NCI-H2196 treated with DMSO at 0.1 percent for 48 hours (cell line): ENCODE measurements at regions not wholly inside any gene's neighbourhood (a gene's known extent, or its start where the extent isn't known, plus 50 kb on each side); places are given as distances from the start of the nearest gene placed in this dataset.

Experiments
- DNase-seq: peaks from one replicate; lab custom pipeline; 2025; ENCODE audit not compliant: unreplicated experiment; lab: John Stamatoyannopoulos, UW

GRCh38 chr20:57881466-57882385 lies 171.9 kb upstream of the PMEPA1 start:
- no peak for DNase-seq

GRCh38 chr20:57880571-57880892 lies 170.7 kb upstream of the PMEPA1 start:
- DNase-seq = no peak

DNA sequence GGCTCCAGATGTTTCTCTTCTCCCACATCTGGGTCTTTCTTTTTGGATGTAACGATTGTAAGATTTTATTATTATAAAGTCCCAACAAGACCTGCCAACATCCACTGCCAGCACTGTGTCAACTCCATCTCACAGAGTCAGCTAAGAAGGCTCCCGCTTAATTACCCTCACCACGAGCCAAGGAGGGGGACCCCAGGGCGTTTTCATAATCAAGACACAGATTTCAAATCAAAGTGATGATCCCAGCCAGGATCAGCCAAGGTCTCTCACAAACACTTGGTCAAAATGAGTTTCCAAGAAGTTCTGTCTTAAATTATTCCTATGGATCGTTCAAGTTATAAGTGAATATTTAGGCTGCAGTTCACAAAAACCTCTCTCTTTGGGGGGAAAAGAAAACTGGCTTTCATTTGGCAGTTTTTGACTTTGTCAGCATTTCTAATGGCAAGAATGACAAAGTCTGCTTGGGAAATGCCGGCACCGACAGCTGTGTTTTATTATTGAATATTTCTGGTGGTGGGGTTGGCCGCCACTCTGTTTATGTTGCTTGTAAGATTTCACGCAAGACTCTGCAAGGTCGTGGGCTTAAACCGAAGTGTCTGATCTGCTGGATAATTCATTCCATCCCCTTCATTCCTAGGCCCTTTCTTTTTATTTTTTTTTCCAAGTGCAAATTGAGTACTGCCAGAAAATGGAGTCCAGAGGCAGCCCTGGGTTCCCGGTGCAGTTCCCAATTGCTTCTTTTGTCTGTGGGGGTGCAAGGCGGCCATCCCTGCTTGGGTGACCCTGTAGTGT lies 170.2 kb upstream of the PMEPA1 start:
- no peak for DNase-seq

DNA sequence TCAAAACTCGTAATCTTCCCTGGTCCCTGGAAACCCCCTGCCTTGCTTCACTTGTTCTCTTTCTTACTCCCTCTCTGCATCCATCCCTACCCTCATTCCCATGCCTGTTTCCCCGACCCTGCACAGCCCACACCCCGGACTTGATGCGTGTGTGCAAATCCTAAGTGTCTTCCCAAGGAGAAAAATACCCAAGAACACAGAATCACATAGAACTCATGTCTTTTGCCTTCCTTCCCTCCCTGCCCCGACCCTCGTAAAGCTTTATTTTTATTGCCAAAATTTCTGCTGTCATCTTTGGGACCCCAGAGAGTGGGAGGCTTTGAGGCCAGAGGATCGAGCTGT lies 169.6 kb upstream of the PMEPA1 start:
- no peak for DNase-seq

- DNase-seq = no peak
Measured at GRCh38 chr20:57878786-57879424, 169.1 kb upstream of the PMEPA1 start.

DNA sequence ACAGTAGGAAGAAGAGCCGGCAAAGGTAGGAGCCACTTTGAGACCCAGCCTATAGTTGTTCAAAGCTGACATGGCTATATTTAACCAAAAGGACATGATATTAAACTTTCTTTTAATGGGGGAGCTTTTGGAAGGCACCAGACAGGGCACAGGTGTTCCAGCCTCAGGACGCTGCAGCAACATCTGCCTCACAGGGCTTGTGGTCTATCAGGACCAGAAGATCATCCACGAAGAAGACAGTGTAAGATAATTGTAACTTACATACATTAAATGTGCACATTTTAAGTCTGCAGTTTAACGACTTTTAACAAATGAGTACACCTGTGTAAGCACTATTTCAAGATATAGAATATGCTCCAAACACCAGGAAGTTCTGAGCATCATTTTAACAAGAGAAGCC lies 168.2 kb upstream of the PMEPA1 start:
- no peak for DNase-seq

DNA sequence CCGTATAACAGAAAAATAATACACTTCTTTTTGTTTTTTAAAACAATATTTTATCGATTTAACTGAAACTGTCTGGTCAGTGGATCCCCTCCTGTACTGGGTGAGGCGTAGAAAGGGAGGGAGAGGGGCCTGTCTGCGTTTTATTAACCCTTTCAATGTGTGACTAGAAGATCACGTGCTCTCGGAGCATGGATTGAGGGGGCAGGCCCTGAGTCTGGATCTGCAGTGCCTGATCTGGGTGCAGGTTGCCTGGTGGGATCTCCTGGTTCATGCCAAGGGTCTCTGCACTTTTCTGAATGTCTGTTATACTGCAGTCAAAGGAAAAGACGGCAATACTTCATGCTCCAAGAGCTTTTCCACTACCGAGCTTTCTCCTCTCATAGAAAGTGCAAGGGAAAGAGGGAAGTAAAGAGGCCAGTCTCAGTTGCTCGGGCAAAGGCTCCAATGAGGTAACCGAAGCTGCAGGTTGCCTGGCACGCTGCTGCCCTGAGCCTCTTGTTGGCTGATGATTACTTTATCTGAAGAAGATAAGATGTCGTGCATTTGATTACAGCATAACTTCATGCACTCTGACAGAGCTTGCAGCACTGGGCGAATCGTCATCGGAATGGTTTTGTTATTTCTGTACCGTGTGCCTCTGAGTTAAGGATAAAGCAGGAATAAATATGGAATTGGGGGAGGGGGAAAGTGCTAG lies 167.5 kb upstream of the PMEPA1 start:
- no peak for DNase-seq

DNA sequence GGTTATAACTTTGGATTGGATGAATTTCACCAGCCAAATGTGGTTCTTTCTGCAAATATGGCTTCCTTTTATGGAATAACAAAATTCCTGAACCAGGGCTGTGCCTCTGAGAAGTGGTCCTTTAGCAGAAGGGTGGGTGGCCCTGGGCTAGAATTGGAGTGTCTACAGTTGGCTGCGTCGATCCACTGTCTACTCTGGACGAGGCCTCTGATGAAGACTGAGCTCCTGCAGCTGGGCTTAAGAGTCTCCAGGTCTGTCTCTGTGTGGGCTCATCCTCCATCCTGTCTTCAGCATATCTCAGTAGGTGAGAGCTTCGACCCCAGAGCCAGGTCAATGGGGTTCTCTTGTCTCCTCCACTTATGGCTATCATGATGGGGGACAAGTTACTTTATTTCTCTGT lies 166.3 kb upstream of the PMEPA1 start:
- DNase-seq = no peak

GRCh38 chr20:57874141-57874540 lies 164.3 kb upstream of the PMEPA1 start:
- no peak for DNase-seq

- DNase-seq = no peak
Measured at GRCh38 chr20:57872816-57873409, 163.1 kb upstream of the PMEPA1 start.

DNA sequence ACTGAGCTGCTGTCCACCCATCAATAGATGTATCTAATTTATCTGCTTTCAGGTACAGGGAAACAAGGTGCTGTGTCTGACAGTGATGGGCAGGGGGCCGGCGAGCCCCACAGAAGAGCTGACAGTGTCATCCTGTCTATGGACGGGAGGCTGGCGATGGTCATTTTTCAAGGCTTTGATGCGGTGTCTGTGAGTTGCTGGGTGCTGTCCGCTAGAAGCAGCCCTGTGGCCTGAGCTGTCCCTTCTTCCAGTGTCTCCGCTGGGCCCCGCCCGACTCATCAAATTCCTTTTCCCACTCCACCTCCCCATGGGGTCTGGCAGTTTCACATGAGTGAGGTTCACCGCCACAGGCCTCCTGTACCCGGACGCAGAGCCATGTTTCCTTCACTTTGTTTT lies 161.4 kb upstream of the PMEPA1 start:
- DNase-seq = no peak

DNA sequence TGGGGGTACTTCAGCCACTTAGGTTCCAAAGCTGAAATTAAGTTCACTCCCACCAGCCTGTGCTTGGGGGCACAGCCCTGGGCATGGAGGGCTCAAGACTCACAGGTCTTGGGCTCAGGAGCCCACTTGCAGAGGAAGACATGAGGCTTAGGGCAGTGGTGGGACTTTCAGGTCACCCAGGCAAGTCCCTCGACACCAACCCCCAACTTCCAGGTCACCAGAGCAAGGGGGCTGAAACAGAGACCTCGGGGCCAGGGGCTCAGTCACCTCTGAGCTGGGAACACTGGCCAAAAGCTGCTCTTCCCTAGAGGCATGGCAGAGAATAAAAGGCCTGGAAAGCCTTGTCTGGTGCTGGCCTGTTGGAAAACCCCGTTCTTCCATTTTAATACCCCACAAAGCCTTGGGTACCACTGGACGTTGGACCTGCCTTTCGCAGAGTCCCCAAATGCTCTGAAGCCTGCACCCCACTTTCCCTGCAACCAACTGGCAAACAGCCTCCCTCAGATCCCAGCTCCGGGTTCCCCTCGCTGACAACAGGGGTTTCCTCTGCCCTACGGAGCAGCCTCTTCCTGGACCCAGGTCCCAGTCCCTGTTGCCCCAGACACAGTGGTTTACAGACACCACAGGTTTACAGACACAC lies 160.9 kb upstream of the PMEPA1 start:
- DNase-seq = no peak

GRCh38 chr20:57869951-57870315 lies 160.1 kb upstream of the PMEPA1 start:
- no peak for DNase-seq

GRCh38 chr20:57869291-57869950 lies 159.6 kb upstream of the PMEPA1 start:
- DNase-seq = no peak

GRCh38 chr20:57868310-57868709 lies 158.5 kb upstream of the PMEPA1 start:
- DNase-seq = no peak

DNA sequence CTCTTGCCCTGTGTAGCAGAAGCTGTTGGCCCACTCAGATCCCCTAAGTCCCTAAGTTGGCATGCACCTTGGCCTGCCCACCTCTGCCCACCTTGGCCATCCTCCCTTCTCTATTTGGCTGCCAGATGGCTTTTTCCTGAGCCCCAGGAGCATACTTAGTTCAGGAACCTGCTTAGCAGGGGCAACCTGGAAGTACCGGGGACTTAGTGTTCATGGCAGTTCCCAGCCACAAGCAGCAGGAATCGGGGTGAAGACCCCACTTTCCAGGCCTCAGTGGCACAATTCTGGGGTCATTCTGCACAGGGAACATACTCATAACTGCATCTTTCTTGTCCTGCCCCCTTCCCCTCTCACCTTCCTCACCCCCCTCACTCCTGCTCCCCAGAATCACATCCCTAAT lies 158.0 kb upstream of the PMEPA1 start:
- DNase-seq = no peak

GRCh38 chr20:57867181-57867803 lies 157.5 kb upstream of the PMEPA1 start:
- DNase-seq = no peak

GRCh38 chr20:57866250-57867106 lies 156.7 kb upstream of the PMEPA1 start:
- no peak for DNase-seq

GRCh38 chr20:57865266-57865665 lies 155.5 kb upstream of the PMEPA1 start:
- DNase-seq = no peak
